Mononuclear cell (primary cell): ENCODE measurements at regions not wholly inside any gene's neighbourhood (a gene's known extent, or its start where the extent isn't known, plus 50 kb on each side); places are given as distances from the start of the nearest gene placed in this dataset.
"Not testable (repeated sequence)": the region's sequence is repeated elsewhere in the genome, so short reads cannot be mapped to it uniquely, and the experiment has no call there.

Source experiments
- H3K27me3 ChIP-seq: 2 replicates; pipeline ENCODE4 v1.6.0; 2011; ENCODE audit warnings: low read length, control low read depth; ENCODE audit not compliant: insufficient read depth
- H3K4me1 ChIP-seq: 2 replicates; pipeline ENCODE4 v1.5.1; 2011; ENCODE audit warnings: mild to moderate bottlenecking, low read length, control low read depth; ENCODE audit not compliant: insufficient read depth
- H3K4me3 ChIP-seq: 2 replicates; pipeline ENCODE4 v1.5.1; 2011; ENCODE audit warnings: mild to moderate bottlenecking, low read length, moderate library complexity
- H3K9me3 ChIP-seq: 2 replicates; pipeline ENCODE4 v1.5.1; 2011; ENCODE audit warnings: low read depth, mild to moderate bottlenecking, control low read depth, low read length

GRCh38 chr6:155561966-155562364 is 106.3 kb upstream of the NOX3 start:
- H3K4me3 ChIP-seq: no peak overlapping the region
- H3K4me1 ChIP-seq: no peaks in the 10 kb centered on the region
- no peaks in the 10 kb centered on the region for H3K9me3 ChIP-seq
- no peaks in the 10 kb centered on the region for H3K27me3 ChIP-seq

- no peaks in the 10 kb centered on the region for H3K9me3 ChIP-seq
- no peaks in the 10 kb centered on the region for H3K27me3 ChIP-seq
- H3K4me3 ChIP-seq: no peak overlapping the region
- H3K4me1 ChIP-seq: no peaks in the 10 kb centered on the region
These were observed 105.8 kb upstream of the NOX3 start for GRCh38 chr6:155561257-155561965.

DNA sequence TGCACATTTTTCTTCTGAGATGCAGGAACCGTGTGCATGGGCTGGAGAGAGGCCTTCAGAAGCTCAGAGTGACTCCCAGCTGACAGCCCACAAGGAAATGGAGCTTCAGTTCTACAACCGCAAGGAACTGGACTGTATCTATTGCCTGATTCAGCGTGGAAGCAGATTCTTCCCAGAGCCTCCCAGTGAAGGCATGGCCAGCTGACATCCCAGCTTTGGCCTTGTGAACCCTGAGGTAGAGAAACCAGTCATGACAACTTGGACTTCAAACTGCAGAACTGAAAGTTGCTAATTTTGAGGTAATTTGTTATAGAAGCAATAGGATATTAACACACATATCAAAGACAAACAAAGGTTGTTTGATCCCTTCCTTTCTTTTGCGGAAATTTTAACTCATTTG is 94.3 kb upstream of the NOX3 start:
- no peaks in the 10 kb centered on the region for H3K4me1 ChIP-seq
- no peaks in the 10 kb centered on the region for H3K9me3 ChIP-seq
- H3K27me3 ChIP-seq: no peaks in the 10 kb centered on the region
- no peak overlapping the region for H3K4me3 ChIP-seq

GRCh38 chr6:155549028-155549798 is 93.6 kb upstream of the NOX3 start:
- Histone ChIP-seq H3K9me3 (no peaks in the 10 kb centered on the region), H3K4me3 (no peak overlapping the region), H3K4me1 (no peaks in the 10 kb centered on the region), H3K27me3 (no peaks in the 10 kb centered on the region)

DNA sequence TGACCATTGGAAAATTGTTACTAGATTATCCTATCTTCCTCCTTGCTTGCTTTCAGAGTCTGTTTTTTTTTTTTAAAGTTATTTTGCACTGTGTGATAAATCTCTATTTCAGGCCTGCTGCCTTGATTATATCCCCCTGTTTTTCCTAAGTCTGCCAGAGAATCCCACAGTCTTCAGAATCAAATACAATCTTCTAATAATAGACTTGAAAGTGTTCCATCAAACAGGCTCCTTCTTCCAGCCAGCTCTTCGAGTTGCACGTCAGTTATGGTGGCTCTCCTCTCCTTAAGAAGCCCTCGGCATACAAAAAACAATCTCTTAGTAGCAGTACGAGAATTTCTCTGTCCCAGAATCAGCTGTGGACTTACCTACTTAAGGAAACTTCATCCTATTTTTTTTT is 92.9 kb upstream of the NOX3 start:
- Histone ChIP-seq H3K4me3 (no peak overlapping the region), H3K4me1 (no peaks in the 10 kb centered on the region), H3K9me3 (no peaks in the 10 kb centered on the region), H3K27me3 (no peaks in the 10 kb centered on the region)

GRCh38 chr6:155544677-155545076 is 89.0 kb upstream of the NOX3 start:
- H3K27me3 ChIP-seq: no peaks in the 10 kb centered on the region
- H3K4me3 ChIP-seq: no peak overlapping the region
- H3K9me3 ChIP-seq: no peaks in the 10 kb centered on the region
- no peaks in the 10 kb centered on the region for H3K4me1 ChIP-seq

- H3K9me3 ChIP-seq: no peaks in the 10 kb centered on the region
- H3K4me3 ChIP-seq: no peak overlapping the region
- H3K4me1 ChIP-seq: no peaks in the 10 kb centered on the region
- H3K27me3 ChIP-seq: no peaks in the 10 kb centered on the region
These were observed 87.7 kb upstream of the NOX3 start for GRCh38 chr6:155543166-155543847.

DNA sequence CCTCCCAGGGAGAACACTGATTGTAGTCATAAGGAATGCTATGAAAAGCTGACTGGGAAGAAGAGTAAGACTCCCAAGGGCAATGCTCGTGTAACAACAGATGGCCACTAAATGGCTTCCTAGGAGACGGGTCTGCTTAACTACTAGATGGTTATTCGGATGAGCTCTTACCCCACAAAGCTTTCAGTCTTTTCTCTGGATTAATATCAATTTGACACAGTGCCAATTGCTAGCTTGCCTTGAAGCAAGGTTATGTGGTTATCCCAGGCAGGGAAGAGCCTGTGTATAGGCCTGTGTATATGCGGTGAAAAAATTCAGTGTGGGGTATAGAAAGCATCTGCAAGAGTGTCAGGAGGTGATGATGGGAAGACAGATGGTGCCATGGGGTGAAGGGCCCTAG is 86.4 kb upstream of the NOX3 start:
- H3K9me3 ChIP-seq: no peaks in the 10 kb centered on the region
- no peak overlapping the region for H3K4me3 ChIP-seq
- H3K27me3 ChIP-seq: no peaks in the 10 kb centered on the region
- no peaks in the 10 kb centered on the region for H3K4me1 ChIP-seq

DNA sequence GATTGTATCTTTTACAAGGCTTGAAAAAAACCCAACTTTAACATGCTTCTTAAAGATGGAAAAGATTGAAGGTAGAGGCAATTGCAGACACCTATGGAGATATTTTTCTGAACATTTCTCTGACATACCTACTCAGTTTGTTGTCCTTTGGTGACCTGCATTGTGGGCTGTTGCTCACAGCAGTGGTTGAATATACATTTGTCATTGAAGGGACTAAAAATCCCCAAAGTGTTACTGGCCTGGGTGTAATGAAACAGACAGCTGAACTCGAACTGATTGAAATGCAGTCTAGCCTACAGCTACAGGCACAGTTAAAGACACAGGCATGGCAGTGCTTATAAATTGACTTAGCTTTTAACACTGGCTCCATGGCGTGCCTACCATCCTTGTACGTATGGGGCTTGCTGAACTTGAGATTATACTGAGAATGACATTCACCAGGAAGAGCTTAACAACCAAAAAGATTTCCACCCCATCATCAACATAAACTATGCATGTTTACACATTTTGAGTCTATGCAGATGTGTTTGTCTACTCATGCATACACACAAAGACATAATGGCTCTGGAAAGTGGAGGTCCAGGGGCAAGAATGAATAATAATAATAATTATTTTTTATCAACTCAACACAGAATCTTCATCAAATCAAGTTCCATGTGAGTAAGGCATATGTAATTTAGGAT is 83.2 kb upstream of the NOX3 start:
- Histone ChIP-seq H3K27me3 (no peaks in the 10 kb centered on the region), H3K4me3 (no peak overlapping the region), H3K4me1 (no peaks in the 10 kb centered on the region), H3K9me3 (no peaks in the 10 kb centered on the region)

- no peaks in the 10 kb centered on the region for H3K27me3 ChIP-seq
- H3K4me1 ChIP-seq: no peaks in the 10 kb centered on the region
- no peak overlapping the region for H3K4me3 ChIP-seq
- H3K9me3 ChIP-seq: no peaks in the 10 kb centered on the region
These were observed 79.0 kb upstream of the NOX3 start for GRCh38 chr6:155534678-155535077.

- no peaks in the 10 kb centered on the region for H3K9me3 ChIP-seq
- no peak overlapping the region for H3K4me3 ChIP-seq
- H3K4me1 ChIP-seq: peaks cover 8% of the 10 kb centered on the region
- H3K27me3 ChIP-seq: no peaks in the 10 kb centered on the region
These were observed 74.7 kb upstream of the NOX3 start for GRCh38 chr6:155530219-155530834.

DNA sequence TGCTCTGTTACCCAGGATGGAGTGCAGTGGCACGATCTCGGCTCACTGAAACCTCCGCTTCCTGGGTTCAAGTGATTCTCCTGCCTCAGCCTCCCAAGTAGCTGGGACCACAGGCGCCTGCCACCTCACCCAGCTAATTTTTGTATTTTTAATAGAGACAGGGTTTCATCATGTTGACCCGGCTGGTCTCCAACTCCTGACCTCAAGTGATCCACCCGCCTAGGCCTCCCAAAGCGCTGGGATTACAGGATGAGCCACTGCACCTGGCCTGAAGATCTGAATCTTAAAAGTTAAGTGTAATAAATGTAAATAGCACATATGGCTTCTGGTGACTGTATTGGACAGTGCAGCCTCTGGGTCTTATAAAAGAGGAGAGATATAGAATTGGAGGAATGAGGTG is 74.2 kb upstream of the NOX3 start:
- H3K4me1 ChIP-seq, H3K27me3 ChIP-seq, H3K9me3 ChIP-seq, H3K4me3 ChIP-seq: not testable (repeated sequence)

DNA sequence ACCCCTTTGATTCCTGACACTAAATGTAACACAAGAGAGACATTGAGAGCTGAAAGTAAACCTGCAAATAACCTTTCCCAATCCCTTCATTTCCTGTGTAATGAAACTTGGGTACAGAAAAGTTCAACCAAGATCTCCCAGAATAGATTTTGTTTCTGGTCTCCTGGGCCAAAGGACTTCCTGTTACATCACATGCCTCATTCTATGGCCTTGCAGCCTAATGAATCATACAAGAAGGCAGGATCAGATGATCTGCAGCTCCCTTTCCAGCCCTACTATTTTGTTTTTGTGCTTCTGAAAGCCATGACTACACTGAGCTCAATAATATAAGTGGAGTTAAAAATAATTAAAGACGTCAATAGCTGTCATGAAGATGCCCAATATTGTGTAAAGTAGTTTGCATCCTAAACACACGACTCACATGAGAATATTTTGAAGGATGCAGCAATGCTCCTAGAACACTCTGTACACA is 73.4 kb upstream of the NOX3 start:
- H3K4me3 ChIP-seq: no peak overlapping the region
- peaks cover 8% of the 10 kb centered on the region for H3K4me1 ChIP-seq
- H3K9me3 ChIP-seq: no peaks in the 10 kb centered on the region
- H3K27me3 ChIP-seq: no peaks in the 10 kb centered on the region

DNA sequence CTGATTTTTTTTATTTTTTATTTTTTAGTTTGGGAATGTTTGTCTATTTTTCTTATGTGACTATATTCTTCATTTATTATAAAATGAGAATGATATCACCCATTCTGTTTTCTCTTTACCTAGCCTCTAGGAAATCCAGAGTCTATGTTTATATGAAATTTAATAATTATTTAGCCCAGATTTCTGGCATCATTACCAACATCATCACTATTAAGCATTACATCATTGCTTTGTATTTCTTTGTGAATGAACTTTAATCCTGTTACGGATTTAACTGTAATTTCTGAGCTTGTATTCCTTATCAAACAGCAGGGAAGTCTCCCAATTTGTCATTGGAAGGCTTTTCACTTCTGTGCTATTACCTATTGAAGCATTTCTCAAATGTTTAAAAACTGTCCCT is 72.7 kb upstream of the NOX3 start:
- Histone ChIP-seq H3K4me1 (peaks cover 8% of the 10 kb centered on the region), H3K27me3 (no peaks in the 10 kb centered on the region), H3K9me3 (no peaks in the 10 kb centered on the region), H3K4me3 (no peak overlapping the region)

- Histone ChIP-seq H3K4me3 (no peak overlapping the region), H3K4me1 (peaks cover 8% of the 10 kb centered on the region), H3K9me3 (no peaks in the 10 kb centered on the region), H3K27me3 (no peaks in the 10 kb centered on the region)
These were observed 71.8 kb upstream of the NOX3 start for GRCh38 chr6:155527443-155527842.
